HG02759 (cell line): ENCODE measurements at regions not wholly inside any gene's neighbourhood (a gene's known extent, or its start where the extent isn't known, plus 50 kb on each side); places are given as distances from the start of the nearest gene placed in this dataset.

Source experiments
- ATAC-seq: cut with Tn5 transposase; IDR thresholded peaks from one replicate; pipeline ENCODE4 v1.9.1; 2021; ENCODE audit warnings: mild to moderate bottlenecking, moderate library complexity; ENCODE audit not compliant: unreplicated experiment

DNA sequence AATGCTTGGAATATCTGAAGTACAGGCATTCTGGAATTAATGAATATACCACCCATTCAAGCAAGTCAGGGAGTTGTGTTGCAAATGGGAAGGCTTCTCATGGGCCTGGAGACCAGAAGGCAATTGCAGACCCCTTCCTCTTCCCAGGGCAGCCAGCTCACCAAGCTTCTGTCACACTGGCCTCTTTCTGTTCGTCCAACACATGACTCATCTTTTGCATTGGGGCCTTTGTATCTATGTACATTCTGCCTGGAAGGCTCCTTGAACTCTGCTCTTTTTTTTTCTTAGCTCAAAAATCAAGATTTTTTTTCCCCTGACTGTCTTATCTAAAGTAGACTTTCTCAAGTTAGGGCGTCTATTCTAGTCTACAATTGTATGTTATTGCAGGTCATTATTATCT lies 132.9 kb upstream of the MYLIP start:
- no peak for ATAC-seq

DNA sequence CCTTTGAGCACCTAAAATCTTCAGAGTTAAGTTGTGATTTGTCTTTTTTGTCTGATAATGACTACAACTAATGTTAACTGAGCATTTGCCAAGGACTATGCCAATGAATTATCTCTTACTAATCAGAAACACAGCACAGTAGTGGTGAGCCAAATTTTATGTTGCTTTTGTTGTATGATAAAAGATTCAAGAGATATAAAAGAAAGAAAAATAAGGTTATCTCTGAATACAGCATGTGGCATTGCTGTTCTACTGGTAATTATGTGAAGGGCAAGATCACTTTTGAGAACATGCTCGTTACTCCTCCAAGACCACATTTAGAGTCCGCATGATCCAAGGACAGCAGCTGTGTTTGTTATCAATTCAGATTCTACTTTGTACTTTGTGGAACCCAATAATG lies 133.4 kb upstream of the MYLIP start:
- no peak for ATAC-seq

DNA sequence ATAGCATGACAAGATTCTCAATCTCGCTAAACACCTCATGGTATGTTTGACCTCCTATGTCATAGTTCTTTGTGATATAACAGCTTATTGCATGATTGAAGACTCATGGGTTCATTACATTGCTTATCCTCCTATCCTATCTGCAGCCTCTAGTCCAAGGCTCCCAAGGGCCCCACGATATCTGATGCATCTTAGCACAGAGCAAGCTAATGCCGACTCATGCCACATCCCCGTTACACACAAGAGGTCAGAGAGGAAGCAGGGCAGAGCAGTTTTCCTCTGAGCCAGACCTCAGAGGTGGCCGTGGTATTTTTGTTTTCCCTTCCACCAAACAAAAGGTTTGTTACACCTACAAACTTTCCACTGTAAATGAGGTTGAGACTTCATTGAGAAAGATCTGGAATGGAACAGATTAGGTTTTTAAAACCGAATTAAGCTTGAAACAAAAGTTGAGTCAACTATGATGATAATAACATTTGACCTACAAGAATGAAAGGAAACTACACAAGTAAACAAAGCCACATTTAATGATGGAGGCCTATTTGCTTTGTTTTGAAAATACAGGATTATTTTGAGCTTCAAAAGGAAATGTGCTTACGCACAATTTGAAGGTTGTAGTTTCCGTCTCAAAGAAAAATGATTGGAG lies 133.9 kb upstream of the MYLIP start:
- ATAC-seq: no peak

DNA sequence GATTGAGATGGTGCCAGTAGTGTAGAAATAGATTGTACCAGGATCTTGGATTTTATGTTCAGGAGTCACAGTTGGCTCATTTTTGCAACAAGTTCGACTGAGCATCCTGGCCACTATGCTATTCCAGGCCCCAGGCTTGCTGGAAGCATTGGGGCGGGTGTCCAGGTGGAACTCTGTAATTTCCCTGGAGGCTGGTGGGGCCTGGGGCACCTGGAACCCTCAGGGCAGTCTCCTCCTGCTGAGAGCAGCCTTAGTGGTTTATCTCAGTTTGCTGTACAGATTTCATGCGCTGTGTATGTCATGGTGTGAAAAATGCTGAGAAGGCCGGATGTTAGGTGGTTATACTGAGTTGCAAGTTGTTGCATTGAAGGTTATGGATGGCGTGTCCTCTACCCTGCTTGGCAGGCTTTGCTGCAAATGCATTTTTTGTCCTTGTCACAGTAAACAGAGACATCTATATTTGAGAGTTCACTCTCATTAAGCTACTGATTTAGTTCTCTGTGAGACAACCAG lies 135.1 kb upstream of the MYLIP start:
- no peak for ATAC-seq

DNA sequence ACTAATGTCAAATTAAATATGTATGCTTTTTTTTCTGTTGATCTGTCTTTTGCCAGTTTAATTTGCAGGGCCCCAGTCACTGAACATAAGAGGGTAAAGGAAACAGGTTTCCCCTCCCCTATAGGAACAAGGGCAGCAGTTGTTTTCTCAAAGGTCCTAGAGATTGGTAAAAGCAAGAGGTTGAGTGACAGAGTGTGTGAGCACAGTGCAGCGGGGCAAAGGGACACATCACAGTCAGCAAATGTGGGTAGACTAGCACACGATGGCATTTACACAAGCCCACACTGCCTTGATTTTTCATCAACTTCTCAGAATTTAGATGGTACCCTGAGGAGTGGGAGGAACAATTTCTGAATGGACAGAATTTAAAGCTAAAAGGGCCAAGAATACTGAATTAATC lies 138.7 kb upstream of the MYLIP start:
- ATAC-seq: no peak

DNA sequence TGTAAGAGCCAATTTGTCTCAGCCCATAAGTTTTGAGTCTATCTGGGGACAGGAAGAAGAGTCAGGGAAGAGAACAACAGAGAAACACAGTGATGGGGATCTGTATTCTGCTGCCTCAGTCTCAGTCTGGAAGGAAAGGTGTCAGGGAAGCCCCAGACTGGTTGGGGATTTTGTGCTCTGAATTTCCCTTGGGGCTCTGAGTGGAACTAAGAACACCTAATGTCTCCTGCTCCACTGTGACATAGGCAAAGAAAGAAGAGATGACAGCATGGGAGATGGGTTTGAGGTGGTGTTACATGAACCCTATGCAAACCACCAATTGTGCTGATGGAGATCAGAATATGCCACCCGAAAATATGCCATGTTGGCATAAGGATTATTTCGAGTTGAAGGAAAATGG lies 139.5 kb upstream of the MYLIP start:
- peak; percentile 85 for ATAC-seq

DNA sequence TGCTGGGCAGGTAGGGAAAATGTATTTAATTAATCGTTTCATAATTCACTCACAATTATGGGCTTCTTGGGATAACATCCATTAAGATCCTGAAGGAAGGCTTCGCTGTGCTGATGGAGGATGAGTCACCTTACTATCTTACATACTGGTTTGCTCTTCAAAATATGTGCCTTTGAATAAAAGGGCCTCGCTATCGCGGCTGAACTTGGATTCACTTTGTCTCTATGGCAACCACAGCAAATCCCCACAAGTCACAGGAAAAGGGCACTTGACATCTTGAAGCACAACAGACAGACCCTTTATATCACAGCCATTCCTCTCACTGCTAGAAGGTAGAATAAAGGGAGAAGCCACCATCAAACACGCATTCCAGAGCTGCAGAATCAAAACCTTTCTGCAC lies 141.3 kb upstream of the MYLIP start:
- ATAC-seq: no peak

DNA sequence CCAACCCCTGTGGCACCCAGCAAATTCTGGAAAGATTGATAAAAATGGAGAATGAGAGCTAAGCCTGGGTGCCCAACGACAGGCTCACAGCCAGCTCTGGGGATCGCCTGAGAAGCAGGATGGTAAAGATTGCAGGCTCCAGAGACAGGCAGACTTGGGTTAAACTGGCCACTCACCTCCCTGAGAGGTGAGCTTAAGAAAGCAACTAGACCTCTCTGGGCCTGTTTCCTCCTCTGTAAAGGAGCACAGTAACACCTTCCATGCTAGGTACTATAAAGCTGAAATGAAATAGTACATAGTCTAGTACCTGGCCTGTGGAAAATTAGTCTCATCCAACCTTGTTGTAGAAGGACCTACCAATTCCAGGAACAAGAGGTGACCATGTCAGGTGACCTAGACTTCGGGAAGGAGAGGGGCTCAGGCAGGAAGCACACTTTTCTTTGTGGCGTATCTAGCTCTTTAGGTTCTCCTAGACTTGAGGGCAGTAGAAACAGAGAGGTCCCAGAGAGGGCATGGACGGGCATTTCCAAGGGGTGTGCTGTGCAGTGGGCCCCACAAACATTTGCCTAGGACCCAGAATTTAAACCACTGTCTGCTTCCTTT lies 142.8 kb upstream of the MYLIP start:
- ATAC-seq: no peak

DNA sequence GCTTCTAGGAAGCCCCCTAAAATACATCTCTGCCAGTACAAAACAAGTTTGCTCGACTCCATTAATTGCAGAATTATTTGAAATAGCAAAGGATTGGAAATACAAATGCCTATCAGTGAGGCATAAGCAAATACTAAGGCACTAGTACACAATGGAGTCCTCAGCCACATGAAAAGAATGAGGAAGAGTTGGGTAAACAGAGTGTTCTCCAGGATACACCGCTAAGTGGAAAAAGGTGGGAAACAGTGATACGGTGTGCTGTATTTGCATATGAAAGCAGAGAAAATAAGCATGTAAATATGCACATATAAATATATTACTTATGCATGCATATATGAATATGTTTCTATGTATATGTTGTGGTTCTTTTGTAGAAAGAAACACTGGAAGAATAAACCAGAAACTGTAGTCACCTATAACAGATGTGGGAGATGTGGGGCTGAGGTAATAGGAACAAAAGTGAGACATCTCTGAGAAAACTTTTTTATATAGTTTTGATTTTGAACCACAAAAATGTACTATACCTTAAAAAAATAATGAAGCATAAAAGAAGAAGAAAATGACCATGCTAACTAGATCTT lies 143.4 kb upstream of the MYLIP start:
- no peak for ATAC-seq

DNA sequence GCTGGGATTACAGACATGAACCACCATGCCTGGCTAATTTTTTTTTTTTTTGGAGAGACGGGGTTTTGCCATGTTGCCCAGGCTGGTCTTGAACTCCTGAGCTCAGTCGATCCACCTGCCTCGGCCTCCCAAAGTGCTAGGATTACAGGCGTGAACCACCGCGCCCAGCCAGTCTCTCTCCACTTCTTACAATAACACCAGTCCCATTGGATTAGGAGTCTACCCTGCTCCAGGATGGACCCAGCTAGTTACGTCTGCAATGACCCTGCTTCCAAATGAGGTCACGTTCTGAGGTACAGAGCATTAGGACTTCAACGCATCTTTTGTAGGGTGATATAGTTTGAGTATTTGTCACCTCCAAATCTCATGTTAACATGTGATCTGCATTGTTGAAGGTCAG lies 146.9 kb upstream of the MYLIP start:
- no peak for ATAC-seq

DNA sequence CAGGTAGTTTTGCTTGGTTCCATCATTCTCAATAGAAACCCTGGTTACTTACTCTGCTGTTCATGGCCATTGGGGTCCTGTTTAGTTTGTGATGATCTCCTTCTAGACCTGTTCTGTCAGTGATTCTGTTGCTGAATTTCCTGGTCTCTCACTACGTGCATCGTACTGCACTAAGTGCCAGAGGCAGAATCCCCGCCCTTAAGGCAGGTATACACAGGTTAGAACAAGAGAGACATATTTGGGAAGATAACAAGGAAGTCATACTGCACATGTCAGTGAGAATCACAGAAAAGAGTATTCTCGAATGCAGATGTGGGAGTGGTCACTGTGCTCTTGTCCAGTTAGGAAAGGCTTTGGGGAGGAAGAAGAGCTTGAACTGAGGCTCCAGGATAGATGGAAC lies 148.1 kb upstream of the MYLIP start:
- no peak for ATAC-seq

DNA sequence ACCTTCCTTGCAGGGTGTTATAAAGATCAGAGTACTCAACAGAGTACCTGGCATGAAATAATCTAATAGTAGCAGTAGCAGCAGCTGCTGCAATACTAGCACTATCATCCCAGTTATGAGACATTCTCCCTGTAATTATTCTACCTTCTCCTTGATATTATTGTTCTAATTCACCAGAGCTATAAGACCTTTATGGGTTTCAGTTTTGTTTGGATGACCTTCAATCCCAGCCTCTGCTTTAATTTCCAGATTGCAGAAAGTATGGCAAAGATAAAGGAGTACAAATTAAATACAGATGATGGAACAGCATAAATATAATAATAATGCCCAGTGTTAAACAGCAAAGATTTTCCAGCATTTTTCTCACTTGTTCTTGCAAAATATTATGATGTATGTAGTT lies 150.5 kb upstream of the MYLIP start:
- no peak for ATAC-seq

DNA sequence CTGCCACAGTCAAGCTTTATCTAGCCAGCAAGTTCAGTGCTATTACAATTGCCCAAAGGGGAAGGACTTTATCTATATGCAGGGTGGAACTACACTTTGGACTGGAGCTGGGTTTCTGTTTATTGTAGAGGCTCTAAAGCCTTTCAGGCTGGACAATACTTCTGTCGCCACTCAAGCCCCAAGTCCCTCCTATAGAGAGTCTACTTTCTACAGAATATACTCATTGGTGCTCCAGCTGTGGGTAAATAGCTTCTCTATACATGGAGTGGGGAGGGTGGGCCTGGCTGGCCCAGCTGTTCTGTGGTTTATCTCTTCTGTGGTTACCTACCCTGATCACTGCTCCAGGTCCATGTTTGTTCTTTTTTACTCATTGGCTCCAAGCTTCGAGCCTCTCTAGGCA lies 151.8 kb upstream of the MYLIP start:
- no peak for ATAC-seq

DNA sequence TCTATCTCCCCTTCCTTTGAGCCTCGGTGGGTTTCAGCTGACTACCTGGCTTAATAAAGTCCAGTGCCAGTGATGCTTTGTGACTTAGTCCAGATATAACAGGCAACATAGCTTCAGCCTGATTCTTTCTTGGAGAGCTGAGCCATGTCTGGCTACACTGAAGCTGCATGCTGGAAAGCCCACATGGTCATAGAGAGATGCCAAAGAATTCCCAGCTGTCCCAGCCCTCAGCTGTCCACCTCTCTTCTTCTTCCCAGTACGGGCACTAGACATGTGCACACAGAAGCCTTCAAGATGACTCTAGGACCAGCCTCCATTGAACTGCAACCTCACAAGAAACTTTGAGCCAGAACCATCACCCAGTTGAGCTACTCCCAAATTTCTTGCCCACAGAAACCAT lies 154.1 kb upstream of the MYLIP start:
- no peak for ATAC-seq

DNA sequence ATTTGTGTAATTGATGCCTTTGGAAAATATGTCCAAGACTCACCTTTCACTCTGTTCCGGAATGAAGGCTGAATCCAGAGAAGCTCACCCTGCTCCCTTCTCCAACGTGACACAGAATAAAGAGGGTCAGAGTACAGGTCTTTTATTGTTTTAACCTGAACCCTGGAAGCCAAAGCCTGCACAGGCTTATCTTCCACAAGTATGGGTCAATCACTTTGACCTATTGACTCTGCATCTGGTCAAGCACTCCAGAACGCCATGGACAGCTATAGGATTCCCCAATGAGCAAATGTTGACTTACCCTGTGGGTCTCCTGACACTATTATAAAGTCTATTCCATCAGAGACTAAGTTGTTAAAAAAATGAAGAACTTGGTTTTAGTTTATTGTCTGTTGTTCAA lies 158.4 kb upstream of the MYLIP start:
- ATAC-seq: no peak

DNA sequence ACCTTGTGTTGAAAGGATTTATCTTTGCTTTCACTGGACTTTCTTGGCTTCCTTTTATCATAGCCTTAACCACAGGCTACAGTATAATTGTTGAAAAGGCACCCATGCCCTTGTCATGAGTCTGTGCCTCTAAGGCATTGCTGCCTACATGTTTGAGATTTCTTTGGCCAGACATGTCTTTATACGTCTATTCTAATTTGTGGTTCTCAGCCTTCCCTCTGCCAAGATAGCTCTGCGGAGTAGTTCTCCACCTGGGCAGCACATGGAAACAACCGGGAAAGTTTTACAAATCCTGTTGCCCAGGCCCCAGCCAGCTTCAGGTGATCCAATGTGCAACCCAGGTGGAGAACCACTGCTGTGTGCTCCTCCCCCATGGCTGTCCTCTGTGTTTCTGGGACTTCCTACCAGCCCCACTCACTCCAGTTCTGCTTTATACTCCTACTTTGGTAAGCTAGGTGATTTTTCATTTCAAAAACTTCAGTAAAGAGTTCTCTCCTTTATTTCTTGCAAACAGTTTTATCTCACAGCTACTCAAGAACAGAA lies 159.6 kb upstream of the MYLIP start:
- ATAC-seq: no peak

DNA sequence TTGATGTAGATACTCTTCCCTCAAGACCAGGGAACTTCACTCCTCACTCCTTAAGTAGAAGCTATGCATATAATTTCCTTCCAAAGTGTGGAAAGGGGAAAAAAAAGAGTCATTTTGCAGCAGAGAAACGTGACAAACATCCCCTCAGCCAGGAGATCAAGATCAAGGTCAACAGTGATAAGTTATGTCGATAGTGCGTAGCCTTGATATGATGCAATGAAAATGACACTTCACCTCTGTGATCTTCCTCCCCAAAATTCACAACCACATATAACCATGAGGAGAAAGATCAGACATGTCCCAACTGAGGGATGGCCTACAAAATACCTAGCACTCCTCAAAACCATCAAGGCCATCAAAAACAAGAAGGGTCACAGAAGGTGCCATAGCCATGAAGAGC lies 160.4 kb upstream of the MYLIP start:
- no peak for ATAC-seq

DNA sequence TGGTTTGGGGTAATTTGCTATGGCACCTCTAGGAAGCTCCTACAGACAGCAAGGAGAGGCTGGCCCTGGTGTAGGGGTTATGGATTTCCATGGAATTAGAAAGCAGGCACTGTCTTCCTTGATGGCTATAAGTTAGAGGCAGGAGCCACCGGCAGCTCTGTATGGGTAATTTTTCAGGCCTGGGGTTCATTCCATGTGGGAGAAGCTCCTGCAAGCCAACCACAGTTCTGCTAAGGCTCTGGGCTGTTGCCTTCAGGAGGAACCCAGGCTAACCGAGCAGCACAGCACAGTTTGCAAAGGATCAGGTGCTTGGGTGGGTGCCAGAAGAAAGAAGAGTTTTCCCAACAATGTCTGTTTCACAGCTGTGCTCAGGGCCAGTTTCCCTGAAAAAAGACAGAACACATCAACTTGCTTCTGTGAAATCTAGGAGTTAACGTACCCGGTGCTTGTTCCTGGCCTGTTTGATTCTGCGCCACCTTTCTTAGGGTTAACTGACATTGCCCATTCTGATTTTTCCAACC lies 162.8 kb upstream of the MYLIP start:
- ATAC-seq: no peak

DNA sequence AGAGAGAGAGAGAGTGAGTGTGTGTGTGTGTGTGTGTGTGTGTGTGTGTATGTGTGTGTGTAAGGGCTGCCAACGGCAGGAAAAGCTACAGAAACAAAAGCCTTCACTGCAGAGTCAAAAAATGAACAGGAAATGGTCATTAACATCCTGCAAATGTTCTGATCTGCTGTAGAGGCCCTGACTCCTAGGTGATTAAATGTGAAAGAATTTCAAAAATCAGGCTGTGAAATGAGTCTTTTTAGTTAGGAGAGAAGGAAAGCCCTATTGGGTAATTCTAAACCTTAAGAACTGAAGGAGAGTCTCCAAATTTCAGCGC lies 166.5 kb upstream of the MYLIP start:
- no peak for ATAC-seq

DNA sequence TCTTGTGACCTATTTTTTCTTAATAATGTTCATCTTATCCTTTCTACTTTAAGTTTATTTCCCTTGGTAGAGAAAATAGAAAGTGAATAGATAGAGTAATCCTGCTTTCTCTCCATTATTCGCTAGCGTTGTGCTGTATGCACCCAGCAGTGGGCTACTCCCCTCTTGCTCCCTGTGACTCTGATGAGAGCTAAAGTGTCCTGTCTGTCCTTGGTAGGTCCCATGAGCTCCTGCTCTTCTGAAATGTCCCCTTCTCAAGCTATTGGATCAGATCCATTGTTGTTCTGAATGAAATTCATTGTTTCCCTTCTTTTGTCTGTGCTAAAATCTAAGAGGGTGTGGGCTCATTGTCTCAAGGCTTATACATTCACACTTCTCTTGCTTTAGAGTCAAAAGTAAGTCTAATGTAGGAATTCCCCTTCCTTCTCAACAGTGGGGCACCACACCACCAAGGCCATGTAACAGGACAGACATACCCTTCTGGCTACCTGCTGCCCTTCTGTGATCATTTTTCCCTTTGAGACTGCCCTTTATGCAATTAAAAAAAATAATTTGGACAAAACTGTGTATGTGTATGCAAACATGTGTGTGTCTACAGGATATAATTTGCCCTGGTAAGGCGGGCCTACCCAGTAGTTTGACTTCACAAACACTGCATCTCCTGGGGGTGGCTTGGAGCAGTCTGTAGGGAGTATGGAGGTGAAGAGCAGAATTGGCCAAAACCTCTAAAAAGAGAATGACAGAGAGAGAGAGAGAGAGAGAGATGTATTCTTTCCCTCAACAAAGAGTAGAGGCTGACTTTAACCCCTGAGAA lies 167.0 kb upstream of the MYLIP start:
- ATAC-seq: no peak
